ENCODE measurements at regions not wholly inside any gene's neighbourhood (a gene's known extent, or its start where the extent isn't known, plus 50 kb on each side); places are given as distances from the start of the nearest gene placed in this dataset.
"Not testable (repeated sequence)": the region's sequence is repeated elsewhere in the genome, so short reads cannot be mapped to it uniquely, and the experiment has no call there.

DNA sequence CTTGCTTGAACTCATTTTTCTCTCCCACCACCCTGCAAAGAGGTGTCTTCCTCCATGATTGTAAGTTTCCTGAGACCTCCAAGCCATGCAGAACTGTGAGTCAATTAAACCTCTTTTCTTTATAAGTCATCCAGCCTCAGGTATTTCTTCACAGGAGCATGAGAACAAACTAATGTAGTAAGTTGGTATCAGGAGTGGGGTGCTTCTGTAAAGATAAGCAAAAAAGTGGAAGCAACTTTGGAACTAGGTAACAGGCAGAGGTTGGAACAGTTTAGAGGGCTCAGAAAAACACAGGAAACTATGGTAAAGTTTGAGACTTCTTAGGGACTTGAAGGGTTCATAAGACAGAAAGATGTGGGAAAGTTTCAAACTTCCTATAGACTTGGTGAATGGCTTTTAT is 287.7 kb upstream of the POTED start:
- TF ChIP-seq, protein P1, sequence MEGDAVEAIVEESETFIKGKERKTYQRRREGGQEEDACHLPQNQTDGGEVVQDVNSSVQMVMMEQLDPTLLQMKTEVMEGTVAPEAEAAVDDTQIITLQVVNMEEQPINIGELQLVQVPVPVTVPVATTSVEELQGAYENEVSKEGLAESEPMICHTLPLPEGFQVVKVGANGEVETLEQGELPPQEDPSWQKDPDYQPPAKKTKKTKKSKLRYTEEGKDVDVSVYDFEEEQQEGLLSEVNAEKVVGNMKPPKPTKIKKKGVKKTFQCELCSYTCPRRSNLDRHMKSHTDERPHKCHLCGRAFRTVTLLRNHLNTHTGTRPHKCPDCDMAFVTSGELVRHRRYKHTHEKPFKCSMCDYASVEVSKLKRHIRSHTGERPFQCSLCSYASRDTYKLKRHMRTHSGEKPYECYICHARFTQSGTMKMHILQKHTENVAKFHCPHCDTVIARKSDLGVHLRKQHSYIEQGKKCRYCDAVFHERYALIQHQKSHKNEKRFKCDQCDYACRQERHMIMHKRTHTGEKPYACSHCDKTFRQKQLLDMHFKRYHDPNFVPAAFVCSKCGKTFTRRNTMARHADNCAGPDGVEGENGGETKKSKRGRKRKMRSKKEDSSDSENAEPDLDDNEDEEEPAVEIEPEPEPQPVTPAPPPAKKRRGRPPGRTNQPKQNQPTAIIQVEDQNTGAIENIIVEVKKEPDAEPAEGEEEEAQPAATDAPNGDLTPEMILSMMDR (conservative IDR thresholded peaks at IDR 0.05) = not testable (repeated sequence)
- not testable (repeated sequence) for TF ChIP-seq ZFX (IDR thresholded peaks at IDR 0.05)

All from C4-2B (cell line).